ENCODE measurements at regions not wholly inside any gene's neighbourhood (a gene's known extent, or its start where the extent isn't known, plus 50 kb on each side); places are given as distances from the start of the nearest gene placed in this dataset.

GRCh38 chr5:155275222-155275621 lies 261.7 kb downstream of the KIF4B start:
- H4K20me1 ChIP-seq (ENCODE audit: low read depth, low read length) = no peaks in the 10 kb centered on the region
- no peaks in the 10 kb centered on the region for H3K9me2 ChIP-seq (replicated peaks; ENCODE audit: insufficient read depth, low read length)
- H3F3A ChIP-seq (ENCODE audit: insufficient read depth) = no peaks in the 10 kb centered on the region
- no peak overlapping the region for H3K4me3 ChIP-seq (ENCODE audit: insufficient read depth, low read length, poor library complexity, severe bottlenecking)
- no peak overlapping the region for H3K27ac ChIP-seq (ENCODE audit: low read depth, low read length)
- H3K79me2 ChIP-seq (ENCODE audit: insufficient read depth, low read length) = no peaks in the 10 kb centered on the region
- no peaks in the 10 kb centered on the region for H3K27me3 ChIP-seq (ENCODE audit: low read length)
- no peak overlapping the region for H3K4me2 ChIP-seq (ENCODE audit: low read depth, low read length, poor library complexity, severe bottlenecking)
- no peaks in the 10 kb centered on the region for H3K36me3 ChIP-seq (ENCODE audit: low read length)
- no peaks in the 10 kb centered on the region for H3K9me3 ChIP-seq (ENCODE audit: insufficient read depth, low read length)
- TF ChIP-seq EZH2phosphoT487 (conservative IDR thresholded peaks at IDR 0.05; ENCODE audit: low read length) (no peak), CTCF (IDR thresholded peaks at IDR 0.05; ENCODE audit: insufficient read depth, low read length, poor library complexity, severe bottlenecking) (no peak)
- H2AFZ ChIP-seq (ENCODE audit: low read depth, low read length, severe bottlenecking) = no peak overlapping the region
- no peak overlapping the region for H3K9ac ChIP-seq (ENCODE audit: low read length)

- Histone ChIP-seq H3K27ac (ENCODE audit: low read depth, low read length) (no peak overlapping the region), H3K36me3 (ENCODE audit: low read length) (no peaks in the 10 kb centered on the region), H3K79me2 (ENCODE audit: insufficient read depth, low read length) (no peaks in the 10 kb centered on the region), H3K9me2 (replicated peaks; ENCODE audit: insufficient read depth, low read length) (no peaks in the 10 kb centered on the region), H3K27me3 (ENCODE audit: low read length) (no peaks in the 10 kb centered on the region), H4K20me1 (ENCODE audit: low read depth, low read length) (no peaks in the 10 kb centered on the region), H3K4me2 (ENCODE audit: low read depth, low read length, poor library complexity, severe bottlenecking) (no peak overlapping the region), H3K9ac (ENCODE audit: low read length) (no peak overlapping the region), H3K9me3 (ENCODE audit: insufficient read depth, low read length) (no peaks in the 10 kb centered on the region), H3F3A (ENCODE audit: insufficient read depth) (no peaks in the 10 kb centered on the region), H3K4me3 (ENCODE audit: insufficient read depth, low read length, poor library complexity, severe bottlenecking) (no peak overlapping the region), H2AFZ (ENCODE audit: low read depth, low read length, severe bottlenecking) (no peak overlapping the region)
- no peak for TF ChIP-seq EZH2phosphoT487 (conservative IDR thresholded peaks at IDR 0.05; ENCODE audit: low read length)
These were observed 262.7 kb downstream of the KIF4B start for GRCh38 chr5:155276231-155276630.

- H3K4me3 ChIP-seq (ENCODE audit: insufficient read depth, low read length, poor library complexity, severe bottlenecking) = no peak overlapping the region
- H3K9me3 ChIP-seq (ENCODE audit: insufficient read depth, low read length) = no peaks in the 10 kb centered on the region
- no peaks in the 10 kb centered on the region for H3K9me2 ChIP-seq (replicated peaks; ENCODE audit: insufficient read depth, low read length)
- no peak overlapping the region for H3K4me2 ChIP-seq (ENCODE audit: low read depth, low read length, poor library complexity, severe bottlenecking)
- no peaks in the 10 kb centered on the region for H3K36me3 ChIP-seq (ENCODE audit: low read length)
- no peak overlapping the region for H3K27ac ChIP-seq (ENCODE audit: low read depth, low read length)
- H4K20me1 ChIP-seq (ENCODE audit: low read depth, low read length) = no peaks in the 10 kb centered on the region
- H3K9ac ChIP-seq (ENCODE audit: low read length) = no peak overlapping the region
- H3F3A ChIP-seq (ENCODE audit: insufficient read depth) = no peaks in the 10 kb centered on the region
- H3K27me3 ChIP-seq (ENCODE audit: low read length) = no peaks in the 10 kb centered on the region
- H3K79me2 ChIP-seq (ENCODE audit: insufficient read depth, low read length) = no peaks in the 10 kb centered on the region
- TF ChIP-seq CTCF (IDR thresholded peaks at IDR 0.05; ENCODE audit: insufficient read depth, low read length, poor library complexity, severe bottlenecking) = no peak
- no peak for TF ChIP-seq EZH2phosphoT487 (conservative IDR thresholded peaks at IDR 0.05; ENCODE audit: low read length)
- H2AFZ ChIP-seq (ENCODE audit: low read depth, low read length, severe bottlenecking) = no peak overlapping the region
These were observed 265.0 kb downstream of the KIF4B start for GRCh38 chr5:155278532-155278931.

- no peaks in the 10 kb centered on the region for H3K9me3 ChIP-seq (ENCODE audit: insufficient read depth, low read length)
- no peaks in the 10 kb centered on the region for H3K27me3 ChIP-seq (ENCODE audit: low read length)
- H3F3A ChIP-seq (ENCODE audit: insufficient read depth) = no peaks in the 10 kb centered on the region
- H3K36me3 ChIP-seq (ENCODE audit: low read length) = no peaks in the 10 kb centered on the region
- no peak overlapping the region for H3K4me3 ChIP-seq (ENCODE audit: insufficient read depth, low read length, poor library complexity, severe bottlenecking)
- no peaks in the 10 kb centered on the region for H3K79me2 ChIP-seq (ENCODE audit: insufficient read depth, low read length)
- no peak overlapping the region for H3K4me2 ChIP-seq (ENCODE audit: low read depth, low read length, poor library complexity, severe bottlenecking)
- H3K9ac ChIP-seq (ENCODE audit: low read length) = no peak overlapping the region
- H2AFZ ChIP-seq (ENCODE audit: low read depth, low read length, severe bottlenecking) = no peak overlapping the region
- H3K27ac ChIP-seq (ENCODE audit: low read depth, low read length) = no peak overlapping the region
- no peaks in the 10 kb centered on the region for H4K20me1 ChIP-seq (ENCODE audit: low read depth, low read length)
- H3K9me2 ChIP-seq (replicated peaks; ENCODE audit: insufficient read depth, low read length) = no peaks in the 10 kb centered on the region
- TF ChIP-seq CTCF (IDR thresholded peaks at IDR 0.05; ENCODE audit: insufficient read depth, low read length, poor library complexity, severe bottlenecking) = no peak
- TF ChIP-seq EZH2phosphoT487 (conservative IDR thresholded peaks at IDR 0.05; ENCODE audit: low read length) = no peak
These were observed 269.1 kb downstream of the KIF4B start for GRCh38 chr5:155282503-155283107.
